H9 (cell line): ENCODE measurements at regions not wholly inside any gene's neighbourhood (a gene's known extent, or its start where the extent isn't known, plus 50 kb on each side); places are given as distances from the start of the nearest gene placed in this dataset.

Source experiments
- DNase-seq: peaks from one replicate; pipeline ENCODE4 v3.0.0-alpha.2; 2017
- H2AFZ ChIP-seq: one replicate; pipeline ENCODE4 v1.6.1; 2013; ENCODE audit warnings: mild to moderate bottlenecking, low read length, control low read depth, moderate library complexity
- H2AK5ac ChIP-seq: 2 replicates; pipeline ENCODE4 v1.6.1; 2013; ENCODE audit warnings: low read length, control low read depth, mixed read lengths; ENCODE audit not compliant: insufficient read length
- H2BK120ac ChIP-seq: one replicate; pipeline ENCODE4 v1.6.1; 2013; ENCODE audit warnings: low read depth, mild to moderate bottlenecking, low read length, control low read depth, inconsistent platforms; ENCODE audit not compliant: poor library complexity, severe bottlenecking
- H2BK12ac ChIP-seq: 2 replicates; pipeline ENCODE4 v1.6.1; 2013; ENCODE audit warnings: low read length, control low read depth, mixed read lengths, low read depth; ENCODE audit not compliant: insufficient read length
- H2BK15ac ChIP-seq: 2 replicates; pipeline ENCODE4 v1.6.1; 2013; ENCODE audit warnings: low read depth, low read length, control low read depth
- H2BK20ac ChIP-seq: one replicate; pipeline ENCODE4 v1.6.1; 2013; ENCODE audit warnings: low read depth, mild to moderate bottlenecking, low read length, control low read depth, inconsistent platforms; ENCODE audit not compliant: poor library complexity, severe bottlenecking
- H2BK5ac ChIP-seq: 2 replicates; pipeline ENCODE4 v1.6.1; 2013; ENCODE audit warnings: low read length, control low read depth, mixed read lengths; ENCODE audit not compliant: insufficient read length
- H3K14ac ChIP-seq: 2 replicates; pipeline ENCODE4 v1.6.1; 2013; ENCODE audit warnings: low read length, control low read depth; ENCODE audit not compliant: insufficient read depth
- H3K18ac ChIP-seq: 2 replicates; pipeline ENCODE4 v1.6.1; 2013; ENCODE audit warnings: low read depth, mild to moderate bottlenecking, mixed read lengths, low read length, control low read depth; ENCODE audit not compliant: insufficient read length
- H3K23ac ChIP-seq: 2 replicates; pipeline ENCODE4 v1.6.1; 2013; ENCODE audit warnings: low read length, control low read depth, mixed read lengths, low read depth; ENCODE audit not compliant: insufficient read length
- H3K23me2 ChIP-seq: 2 replicates; pipeline ENCODE4 v1.6.1; 2013; ENCODE audit warnings: low read depth, mild to moderate bottlenecking, mixed read lengths, low read length, control low read depth; ENCODE audit not compliant: insufficient read length, poor library complexity, severe bottlenecking
- H3K27ac ChIP-seq: 2 replicates; pipeline ENCODE4 v1.5.1; 2013; ENCODE audit warnings: low read length, control low read depth, mixed read lengths, low read depth; ENCODE audit not compliant: insufficient read length
- H3K27me3 ChIP-seq: 2 replicates; pipeline ENCODE4 v1.6.1; 2013; ENCODE audit warnings: low read length, control low read depth, inconsistent platforms; ENCODE audit not compliant: insufficient read depth
- H3K4ac ChIP-seq: 2 replicates; pipeline ENCODE4 v1.6.1; 2013; ENCODE audit warnings: low read depth, mild to moderate bottlenecking, control low read depth, inconsistent platforms, low read length, moderate library complexity
- H3K4me1 ChIP-seq: 2 replicates; pipeline ENCODE4 v1.6.1; 2013; ENCODE audit warnings: low read length, control low read depth, inconsistent platforms; ENCODE audit not compliant: insufficient read depth
- H3K4me2 ChIP-seq: 2 replicates; pipeline ENCODE4 v1.6.1; 2013; ENCODE audit warnings: low read length, control low read depth, mixed read lengths; ENCODE audit not compliant: insufficient read length, insufficient read depth
- H3K56ac ChIP-seq: 2 replicates; pipeline ENCODE4 v1.6.1; 2013; ENCODE audit warnings: low read depth, mild to moderate bottlenecking, mixed read lengths, low read length, control low read depth; ENCODE audit not compliant: insufficient read length
- H3K79me1 ChIP-seq: 2 replicates; pipeline ENCODE4 v1.6.1; 2013; ENCODE audit warnings: low read depth, mild to moderate bottlenecking, moderate library complexity, low read length, control low read depth, inconsistent platforms; ENCODE audit not compliant: insufficient read depth, poor library complexity, severe bottlenecking
- H3K79me2 ChIP-seq: 2 replicates; pipeline ENCODE4 v1.6.1; 2013; ENCODE audit warnings: low read length, control low read depth, inconsistent platforms; ENCODE audit not compliant: insufficient read depth
- H3K9ac ChIP-seq: 2 replicates; pipeline ENCODE4 v1.6.1; 2013; ENCODE audit warnings: low read length, control low read depth, mixed read lengths; ENCODE audit not compliant: insufficient read length; ENCODE audit errors: extremely low read depth
- H3K9me3 ChIP-seq: one replicate; pipeline ENCODE4 v1.6.1; 2013; ENCODE audit warnings: low read depth, low read length, inconsistent platforms; ENCODE audit not compliant: control insufficient read depth
- H3T11ph ChIP-seq: one replicate; pipeline ENCODE4 v1.6.1; 2013; ENCODE audit warnings: mild to moderate bottlenecking, low read length, control low read depth, inconsistent platforms
- H4K20me1 ChIP-seq: one replicate; pipeline ENCODE4 v1.6.1; 2013; ENCODE audit not compliant: control insufficient read depth, insufficient read length, insufficient read depth
- H4K5ac ChIP-seq: 2 replicates; pipeline ENCODE4 v1.6.1; 2013; ENCODE audit warnings: low read depth, mild to moderate bottlenecking, mixed read lengths, low read length, control low read depth; ENCODE audit not compliant: insufficient read length
- H4K8ac ChIP-seq: replicated peaks from 2 replicates; pipeline ENCODE4 v1.6.1; 2013; ENCODE audit warnings: low read length, control low read depth, mixed read lengths, low read depth; ENCODE audit not compliant: insufficient read length
- H4K91ac ChIP-seq: 2 replicates; pipeline ENCODE4 v1.6.1; 2013; ENCODE audit warnings: low read depth, mild to moderate bottlenecking, moderate library complexity, mixed read lengths, low read length, control low read depth; ENCODE audit not compliant: insufficient read length
- H3K27ac Mint-ChIP-seq, 3 experiments: 2 replicates in 2 of 3; 3 replicates in 1 of 3; pipeline ENCODE4 v1.8.0; 2020 to 2021; ENCODE audit warnings: mixed read lengths in 3 of 3, mild to moderate bottlenecking in 1 of 3, moderate library complexity in 1 of 3
- H3K27me3 Mint-ChIP-seq: 2 replicates; pipeline ENCODE4 v1.8.0; 2021; ENCODE audit warnings: low read depth, mild to moderate bottlenecking, moderate library complexity, mixed read lengths
- H3K36me3 Mint-ChIP-seq, 3 experiments: 2 replicates in 2 of 3; 3 replicates in 1 of 3; pipeline ENCODE4 v1.8.0; 2020 to 2021; ENCODE audit warnings: low read depth in 3 of 3, mixed read lengths in 3 of 3; ENCODE audit not compliant: insufficient read depth in 1 of 3
- H3K4me1 Mint-ChIP-seq, 2 experiments: 2 replicates each; pipeline ENCODE4 v1.8.0; 2020; ENCODE audit warnings: mixed read lengths in 2 of 2
- H3K4me3 Mint-ChIP-seq, 2 experiments: 2 replicates in 1 of 2; 3 replicates in 1 of 2; pipeline ENCODE4 v1.8.0; 2020 to 2021; ENCODE audit warnings: mild to moderate bottlenecking in 2 of 2, mixed read lengths in 2 of 2, moderate library complexity in 1 of 2
- H3K9me3 Mint-ChIP-seq, 2 experiments: 2 replicates in 1 of 2; 3 replicates in 1 of 2; pipeline ENCODE4 v1.8.0; 2020; ENCODE audit warnings: mild to moderate bottlenecking in 2 of 2, mixed read lengths in 2 of 2, moderate library complexity in 1 of 2
- WGBS: extraction: QIAGEN DNeasy Blood & Tissue Kit; methylation state at CpG from one replicate; pipeline ENCODE4 v1.1.7; 2013; ENCODE audit warnings: missing lambda C conversion rate, low lambda C conversion rate, mixed read lengths; ENCODE audit not compliant: insufficient read length; ENCODE audit errors: extremely low coverage; 5-methylcytosine and 5-hydroxymethylcytosine counted together
- TF ChIP-seq, protein P1 (sequence below): fragments of 200-600 bp; sonication (generic); conservative IDR thresholded peaks from 3 replicates; pipeline ENCODE4 v1.8.0; 2021; ENCODE audit warnings: antibody characterized with exemption, mild to moderate bottlenecking

GRCh38 chr12:84551373-84551772 is 361.2 kb downstream of the SLC6A15 start:
- H2BK120ac ChIP-seq = no peak overlapping the region
- no peaks in the 10 kb centered on the region for H3K79me2 ChIP-seq
- no peaks in the 10 kb centered on the region for H3K9me3 Mint-ChIP-seq
- H3K9ac ChIP-seq = no peak overlapping the region
- no peaks in the 10 kb centered on the region for H3K79me1 ChIP-seq
- no peaks in the 10 kb centered on the region for H3K36me3 Mint-ChIP-seq
- no peaks in the 10 kb centered on the region for H3K9me3 ChIP-seq
- H3K27me3 ChIP-seq = no peaks in the 10 kb centered on the region
- no peak overlapping the region for H2BK12ac ChIP-seq
- H2BK20ac ChIP-seq = no peak overlapping the region
- no peak overlapping the region for H4K5ac ChIP-seq
- H3T11ph ChIP-seq = no peak overlapping the region
- H4K8ac ChIP-seq = no peak overlapping the region
- H2BK5ac ChIP-seq = no peak overlapping the region
- H3K14ac ChIP-seq = no peak overlapping the region
- no peaks in the 10 kb centered on the region for H3K4me1 ChIP-seq
- H3K4ac ChIP-seq = no peak overlapping the region
- H3K27ac ChIP-seq = no peak overlapping the region
- H3K4me1 Mint-ChIP-seq = no peaks in the 10 kb centered on the region
- no peak overlapping the region for H3K27ac Mint-ChIP-seq
- no peak overlapping the region for H2AK5ac ChIP-seq
- H4K20me1 ChIP-seq = no peaks in the 10 kb centered on the region
- no peak for DNase-seq
- H3K18ac ChIP-seq = no peak overlapping the region
- H3K4me2 ChIP-seq = no peak overlapping the region
- no peak overlapping the region for H2BK15ac ChIP-seq
- H3K4me3 Mint-ChIP-seq = no peak overlapping the region
- no peak overlapping the region for H4K91ac ChIP-seq
- H3K23ac ChIP-seq = no peak overlapping the region
- H3K23me2 ChIP-seq = no peaks in the 10 kb centered on the region
- TF ChIP-seq, protein P1, sequence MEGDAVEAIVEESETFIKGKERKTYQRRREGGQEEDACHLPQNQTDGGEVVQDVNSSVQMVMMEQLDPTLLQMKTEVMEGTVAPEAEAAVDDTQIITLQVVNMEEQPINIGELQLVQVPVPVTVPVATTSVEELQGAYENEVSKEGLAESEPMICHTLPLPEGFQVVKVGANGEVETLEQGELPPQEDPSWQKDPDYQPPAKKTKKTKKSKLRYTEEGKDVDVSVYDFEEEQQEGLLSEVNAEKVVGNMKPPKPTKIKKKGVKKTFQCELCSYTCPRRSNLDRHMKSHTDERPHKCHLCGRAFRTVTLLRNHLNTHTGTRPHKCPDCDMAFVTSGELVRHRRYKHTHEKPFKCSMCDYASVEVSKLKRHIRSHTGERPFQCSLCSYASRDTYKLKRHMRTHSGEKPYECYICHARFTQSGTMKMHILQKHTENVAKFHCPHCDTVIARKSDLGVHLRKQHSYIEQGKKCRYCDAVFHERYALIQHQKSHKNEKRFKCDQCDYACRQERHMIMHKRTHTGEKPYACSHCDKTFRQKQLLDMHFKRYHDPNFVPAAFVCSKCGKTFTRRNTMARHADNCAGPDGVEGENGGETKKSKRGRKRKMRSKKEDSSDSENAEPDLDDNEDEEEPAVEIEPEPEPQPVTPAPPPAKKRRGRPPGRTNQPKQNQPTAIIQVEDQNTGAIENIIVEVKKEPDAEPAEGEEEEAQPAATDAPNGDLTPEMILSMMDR = no peak
- no CpG with 5 or more reads among the region's 1 CpG for WGBS
- no peak overlapping the region for H2AFZ ChIP-seq
- no peaks in the 10 kb centered on the region for H3K27me3 Mint-ChIP-seq
- H3K56ac ChIP-seq = no peak overlapping the region
